ENCODE measurements at regions not wholly inside any gene's neighbourhood (a gene's known extent, or its start where the extent isn't known, plus 50 kb on each side); places are given as distances from the start of the nearest gene placed in this dataset.

DNA sequence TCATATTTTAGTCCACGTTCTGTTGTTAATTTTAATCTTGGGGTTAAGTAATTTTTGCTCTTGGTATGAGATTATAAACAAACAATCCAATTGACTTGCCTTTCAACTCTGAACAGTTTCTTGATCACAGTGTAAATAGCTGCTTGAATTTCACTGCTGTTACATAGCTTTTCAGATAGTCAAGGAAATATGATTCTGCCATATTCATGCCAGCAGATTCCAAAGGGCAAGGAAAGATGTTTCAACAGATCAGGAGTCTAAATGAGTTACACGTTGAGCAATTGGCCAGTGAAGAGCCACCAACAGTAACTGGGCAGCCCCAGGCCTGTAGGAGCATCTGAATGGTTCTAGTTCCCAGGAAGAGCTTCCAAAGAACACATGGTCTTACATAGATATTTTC lies 93.6 kb downstream of the LEPR start:
- no peak for TF ChIP-seq POLR2A (IDR thresholded peaks at IDR 0.05)
- TF ChIP-seq, protein P1, sequence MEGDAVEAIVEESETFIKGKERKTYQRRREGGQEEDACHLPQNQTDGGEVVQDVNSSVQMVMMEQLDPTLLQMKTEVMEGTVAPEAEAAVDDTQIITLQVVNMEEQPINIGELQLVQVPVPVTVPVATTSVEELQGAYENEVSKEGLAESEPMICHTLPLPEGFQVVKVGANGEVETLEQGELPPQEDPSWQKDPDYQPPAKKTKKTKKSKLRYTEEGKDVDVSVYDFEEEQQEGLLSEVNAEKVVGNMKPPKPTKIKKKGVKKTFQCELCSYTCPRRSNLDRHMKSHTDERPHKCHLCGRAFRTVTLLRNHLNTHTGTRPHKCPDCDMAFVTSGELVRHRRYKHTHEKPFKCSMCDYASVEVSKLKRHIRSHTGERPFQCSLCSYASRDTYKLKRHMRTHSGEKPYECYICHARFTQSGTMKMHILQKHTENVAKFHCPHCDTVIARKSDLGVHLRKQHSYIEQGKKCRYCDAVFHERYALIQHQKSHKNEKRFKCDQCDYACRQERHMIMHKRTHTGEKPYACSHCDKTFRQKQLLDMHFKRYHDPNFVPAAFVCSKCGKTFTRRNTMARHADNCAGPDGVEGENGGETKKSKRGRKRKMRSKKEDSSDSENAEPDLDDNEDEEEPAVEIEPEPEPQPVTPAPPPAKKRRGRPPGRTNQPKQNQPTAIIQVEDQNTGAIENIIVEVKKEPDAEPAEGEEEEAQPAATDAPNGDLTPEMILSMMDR (IDR thresholded peaks at IDR 0.05), result no peak

Data from lower leg skin (tissue), 3 donors.